LHCN-M2 (cell line): ENCODE measurements at regions not wholly inside any gene's neighbourhood (a gene's known extent, or its start where the extent isn't known, plus 50 kb on each side); places are given as distances from the start of the nearest gene placed in this dataset.
"Not testable (repeated sequence)": the region's sequence is repeated elsewhere in the genome, so short reads cannot be mapped to it uniquely, and the experiment has no call there.

Experiments
- DNase-seq: peaks from one replicate; pipeline ENCODE4 v3.0.0-alpha.2; 2012; ENCODE audit warnings: low read depth

DNA sequence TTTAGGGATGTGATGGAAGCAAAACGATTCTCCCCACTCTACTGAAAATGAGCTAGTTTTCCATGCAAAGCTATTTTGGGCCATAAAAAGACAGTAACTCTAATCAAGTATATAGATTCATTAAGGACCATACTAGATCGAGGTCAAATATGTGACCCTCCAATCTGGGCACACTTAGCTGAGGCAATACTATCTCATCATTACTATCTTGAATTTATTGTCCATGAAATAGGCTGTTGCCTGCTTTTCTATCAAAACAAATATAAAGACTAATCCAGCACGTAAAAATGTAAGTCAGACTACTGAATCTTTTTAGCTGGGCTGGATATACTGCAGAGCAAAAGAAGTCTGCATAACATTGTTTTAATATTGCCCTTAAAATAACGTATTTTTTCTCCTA is 943.1 kb downstream of the NR2F1-AS1 start:
- no peak for DNase-seq

DNA sequence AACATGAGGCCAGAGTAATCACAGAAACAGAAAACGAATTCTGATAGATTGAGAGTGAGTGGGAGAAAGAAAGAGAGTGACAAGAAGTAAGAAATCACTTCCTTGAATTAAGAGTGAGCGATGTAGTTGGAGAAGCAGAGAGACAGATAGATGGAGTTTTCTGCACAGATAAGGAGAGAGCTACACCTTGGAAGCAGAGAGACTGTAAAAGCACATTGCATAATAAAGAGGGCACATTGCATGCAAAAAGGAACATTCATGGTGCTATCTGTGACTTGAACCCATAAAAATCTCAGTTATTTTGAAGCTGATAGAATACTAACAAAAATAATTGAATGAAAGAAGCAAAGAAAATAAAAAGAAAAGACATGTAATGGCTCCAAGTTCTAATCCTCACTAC is 943.8 kb downstream of the NR2F1-AS1 start:
- DNase-seq: no peak

DNA sequence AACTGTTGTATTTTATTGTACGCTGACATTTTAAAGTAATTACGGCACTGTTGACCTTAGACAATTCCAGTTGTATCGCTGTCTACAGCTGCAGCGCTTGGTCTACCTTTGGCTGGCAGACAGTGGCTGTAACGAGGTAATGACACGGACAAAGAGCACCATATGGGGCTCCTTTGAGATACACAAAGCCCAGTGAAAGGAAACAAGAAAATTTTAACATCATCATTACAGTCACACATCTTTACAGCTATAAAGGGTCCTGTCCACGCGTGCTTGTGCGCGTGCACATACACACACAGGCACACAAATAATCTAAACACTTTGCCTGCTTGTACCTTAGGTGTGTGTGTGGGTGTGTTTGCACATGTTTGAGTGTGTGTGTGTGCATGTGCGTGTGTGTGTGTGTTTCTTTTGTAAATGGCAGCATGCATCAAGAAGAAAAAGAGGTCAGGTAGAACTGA is 946.0 kb downstream of the NR2F1-AS1 start:
- no peak for DNase-seq

DNA sequence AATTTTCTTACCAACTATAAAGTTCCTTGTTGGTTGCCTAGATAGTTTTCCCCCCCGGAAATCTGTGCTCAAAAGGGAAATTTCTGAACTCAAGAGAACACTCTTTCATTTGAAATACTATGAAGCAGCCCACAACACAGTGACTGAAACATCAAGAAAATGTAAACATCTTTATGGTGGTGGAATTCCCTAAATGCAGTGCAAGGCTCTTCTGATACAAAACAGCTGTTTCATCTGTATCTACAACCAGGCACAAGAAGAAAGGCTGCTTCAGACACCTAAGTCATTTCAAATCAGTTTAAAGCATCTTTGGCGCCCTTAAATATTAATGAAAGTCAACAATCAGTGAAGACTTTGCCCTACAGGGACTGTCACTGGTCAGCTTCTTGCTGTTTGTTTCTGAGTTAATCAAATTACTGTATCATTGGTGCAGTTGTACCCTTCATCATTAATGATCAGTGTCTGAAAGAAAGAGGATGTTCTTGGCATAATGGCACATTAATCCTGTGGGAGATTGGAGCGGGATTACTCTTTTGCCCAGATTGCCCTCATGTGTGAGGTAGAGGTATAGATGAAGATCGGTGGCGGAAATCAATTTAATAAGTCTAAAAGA is 947.0 kb downstream of the NR2F1-AS1 start:
- no peak for DNase-seq

DNA sequence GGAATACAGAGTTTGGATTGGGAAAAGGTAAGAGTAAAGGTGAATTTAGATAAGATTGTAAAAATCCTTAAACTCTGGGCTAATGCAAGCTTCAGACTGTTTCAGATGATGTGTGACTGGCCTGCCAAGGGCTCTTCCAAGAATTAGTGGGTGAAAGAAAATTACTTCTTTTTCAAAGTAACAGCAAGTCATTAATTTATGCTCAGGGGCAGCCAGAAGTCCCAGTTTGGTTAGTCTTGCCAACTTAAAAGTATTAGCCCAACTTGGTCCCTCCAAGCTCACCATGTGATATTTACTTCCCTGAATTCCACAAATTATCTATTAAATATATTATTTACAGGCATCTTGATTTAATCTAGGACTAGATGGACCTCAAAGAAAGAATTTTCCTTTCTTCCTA is 947.8 kb downstream of the NR2F1-AS1 start:
- no peak for DNase-seq

DNA sequence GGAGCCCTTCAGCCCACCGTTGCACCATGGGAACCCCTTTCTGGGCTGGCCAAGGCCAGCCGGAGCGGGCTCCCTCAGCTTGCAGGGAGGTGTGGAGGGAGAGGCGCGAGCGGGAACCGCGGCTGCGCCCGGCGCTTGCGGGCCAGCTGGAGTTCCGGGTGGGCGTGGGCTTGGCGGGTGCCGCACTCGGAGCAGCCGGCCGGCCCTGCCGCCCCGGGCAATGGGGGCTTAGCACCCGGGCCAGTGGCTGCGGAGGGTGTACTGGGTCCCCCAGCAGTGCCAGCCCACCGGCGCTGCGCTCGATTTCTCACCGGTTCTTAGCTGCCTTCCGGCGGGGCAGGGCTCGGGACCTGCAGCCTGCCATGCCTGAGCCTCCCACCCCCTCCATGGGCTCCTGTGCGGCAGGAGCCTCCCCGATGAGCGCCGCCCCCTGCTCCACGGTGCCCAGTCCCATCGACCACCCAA is 949.8 kb downstream of the NR2F1-AS1 start:
- DNase-seq: not testable (repeated sequence)

DNA sequence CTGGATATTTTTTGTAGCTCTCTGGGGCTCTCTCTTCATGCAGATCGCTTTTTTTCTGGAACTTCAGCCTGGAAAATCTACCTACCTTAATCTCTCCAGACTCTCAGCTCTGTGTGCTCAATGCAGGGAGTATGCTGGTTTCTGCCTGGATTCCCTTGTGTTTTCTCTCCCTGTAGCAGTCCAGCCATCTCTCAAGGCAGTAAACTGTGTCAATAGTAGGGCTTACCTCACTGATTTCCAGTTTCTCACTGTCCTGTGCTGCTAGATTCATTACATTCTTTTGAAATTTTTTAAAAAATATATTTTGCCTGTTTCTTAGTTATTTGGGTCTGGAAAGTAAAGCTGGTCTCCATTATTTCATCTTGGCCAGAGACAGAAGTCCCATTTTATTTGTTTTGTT is 951.4 kb downstream of the NR2F1-AS1 start:
- no peak for DNase-seq

DNA sequence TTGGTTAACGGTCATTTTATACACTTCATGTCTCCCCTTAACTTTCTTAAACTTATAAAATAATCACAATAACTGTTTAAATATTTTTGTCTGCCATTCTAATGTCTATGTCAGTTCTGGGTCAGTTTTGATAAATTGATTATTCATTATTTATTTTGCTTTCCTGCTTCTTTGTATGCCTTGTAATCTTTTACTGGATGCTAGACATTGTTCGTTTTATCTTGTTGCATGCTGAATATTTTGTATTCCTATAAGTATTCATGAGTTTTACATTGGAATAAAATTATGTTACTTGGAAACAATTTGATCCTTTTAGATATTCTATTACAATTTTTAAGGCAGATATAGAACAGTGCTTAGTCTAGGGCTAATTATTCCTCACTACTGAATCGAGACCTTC is 952.0 kb downstream of the NR2F1-AS1 start:
- DNase-seq: no peak

DNA sequence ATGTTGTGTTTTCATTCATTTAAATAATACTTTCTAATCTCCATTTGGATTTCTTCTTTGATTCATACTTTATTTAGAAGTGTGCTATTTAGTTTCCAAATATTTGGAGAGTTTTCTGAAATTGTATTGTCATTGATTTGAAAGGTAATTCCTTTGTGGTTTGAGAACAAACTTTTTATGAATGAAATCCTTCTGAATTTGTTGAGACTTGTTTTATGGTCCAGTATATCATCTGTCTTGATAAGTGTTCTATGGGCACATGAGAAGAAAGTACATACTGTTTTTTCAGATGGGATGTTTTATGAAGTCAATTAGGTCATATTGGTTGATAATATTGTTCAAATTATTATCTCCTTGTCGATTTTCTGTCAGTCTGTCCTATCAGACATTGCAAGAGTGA is 953.8 kb downstream of the NR2F1-AS1 start:
- no peak for DNase-seq

DNA sequence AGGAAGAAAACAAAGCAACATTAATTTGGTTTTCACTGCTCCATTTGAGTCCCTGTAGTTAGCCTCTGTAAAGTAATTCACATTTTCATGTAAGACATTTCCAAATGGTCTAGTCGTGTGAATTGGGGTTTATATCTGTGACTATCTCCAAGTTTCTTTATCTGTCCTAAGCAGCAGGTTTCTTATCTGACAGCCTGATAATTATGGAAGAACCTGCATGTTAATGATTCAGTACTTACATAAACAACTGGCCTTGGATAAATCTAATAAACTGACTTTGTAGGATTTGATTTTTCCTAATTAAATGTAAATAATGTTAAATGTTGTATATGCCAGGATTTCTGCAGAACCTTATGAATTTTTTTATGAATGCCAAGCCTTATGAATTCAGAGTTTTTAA is 964.9 kb downstream of the NR2F1-AS1 start:
- no peak for DNase-seq

DNA sequence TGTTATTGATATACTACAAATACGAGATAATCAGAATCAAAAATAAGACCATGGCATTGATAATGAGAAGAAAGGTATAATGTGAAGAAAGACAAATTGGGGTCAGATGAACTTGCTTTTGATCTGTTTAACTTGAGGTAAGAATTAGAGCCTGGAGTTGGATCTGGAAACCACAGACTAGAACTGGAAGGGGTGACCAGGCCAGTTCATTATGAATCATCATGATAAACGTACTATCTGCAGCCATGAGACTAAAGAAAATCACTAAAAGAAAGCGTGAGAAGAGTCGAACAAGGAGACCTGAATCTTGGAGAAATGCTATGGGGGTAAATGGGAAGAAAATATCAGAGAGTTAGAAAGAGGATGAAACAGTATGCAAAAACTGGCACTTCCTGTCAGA is 967.5 kb downstream of the NR2F1-AS1 start:
- DNase-seq: peak; percentile 70

DNA sequence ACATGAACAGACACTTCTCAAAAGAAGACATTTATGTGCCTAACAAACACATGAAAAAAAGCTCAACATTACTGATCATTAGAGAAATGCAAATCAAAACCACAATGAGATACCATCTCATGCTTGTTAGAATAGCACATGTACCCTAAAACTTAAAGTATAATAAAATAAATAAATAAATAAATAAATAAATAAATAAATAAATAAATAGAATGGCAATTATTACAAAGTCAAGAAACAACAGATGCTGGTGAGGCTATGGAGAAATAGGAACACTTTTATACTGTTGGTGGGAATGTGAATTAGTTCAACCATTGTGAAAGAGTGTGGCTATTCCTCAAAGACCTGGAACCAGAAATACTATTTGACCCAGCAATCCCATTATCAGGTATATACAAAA is 970.6 kb downstream of the NR2F1-AS1 start:
- not testable (repeated sequence) for DNase-seq

DNA sequence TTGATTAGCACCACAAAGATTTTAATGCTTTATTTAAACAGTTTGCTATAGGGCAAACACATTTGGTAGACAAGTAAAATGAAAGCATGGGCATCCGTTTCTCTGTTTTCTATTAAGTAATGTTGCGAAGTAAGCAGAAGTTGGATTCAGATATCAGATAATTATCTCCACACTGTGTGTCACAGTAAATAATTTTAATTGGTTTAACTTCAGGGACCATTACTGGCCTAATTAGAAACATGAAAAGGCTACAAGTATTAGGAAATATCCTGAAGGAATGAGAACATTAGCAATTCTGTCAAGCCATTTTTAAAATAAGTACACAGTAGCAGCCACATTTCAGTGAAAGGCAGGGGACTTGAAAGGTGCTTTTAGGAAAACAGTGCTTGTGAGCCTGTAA is 975.4 kb downstream of the NR2F1-AS1 start:
- no peak for DNase-seq

DNA sequence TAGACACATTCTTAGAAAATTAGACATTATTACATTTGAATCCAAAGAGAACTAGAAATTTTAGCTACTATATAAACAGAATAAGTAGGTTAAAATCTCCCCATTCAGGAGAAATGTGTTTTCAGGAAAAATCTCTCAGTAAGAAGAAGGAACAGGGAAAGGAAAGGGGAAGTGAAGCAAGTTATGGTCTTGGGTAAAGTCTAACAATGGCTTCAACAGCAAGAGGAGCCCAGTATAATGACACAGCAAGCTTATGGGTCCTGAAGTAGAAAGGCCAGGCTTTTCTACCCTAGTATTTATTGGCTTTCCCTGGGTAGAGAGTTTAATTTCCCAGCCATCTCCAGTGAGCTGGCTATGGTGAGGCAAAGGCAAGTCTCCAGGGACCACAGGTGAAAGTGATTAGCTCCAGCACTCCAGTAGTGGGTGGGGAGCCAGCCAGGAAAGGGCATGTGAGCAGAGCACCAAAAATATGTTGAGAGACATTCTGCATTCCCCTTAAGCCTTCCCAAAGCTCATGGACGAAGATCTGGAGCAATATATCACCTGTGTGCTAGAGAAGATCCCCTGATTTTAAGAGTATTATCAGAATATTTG is 981.7 kb downstream of the NR2F1-AS1 start:
- DNase-seq: peak; percentile 31

DNA sequence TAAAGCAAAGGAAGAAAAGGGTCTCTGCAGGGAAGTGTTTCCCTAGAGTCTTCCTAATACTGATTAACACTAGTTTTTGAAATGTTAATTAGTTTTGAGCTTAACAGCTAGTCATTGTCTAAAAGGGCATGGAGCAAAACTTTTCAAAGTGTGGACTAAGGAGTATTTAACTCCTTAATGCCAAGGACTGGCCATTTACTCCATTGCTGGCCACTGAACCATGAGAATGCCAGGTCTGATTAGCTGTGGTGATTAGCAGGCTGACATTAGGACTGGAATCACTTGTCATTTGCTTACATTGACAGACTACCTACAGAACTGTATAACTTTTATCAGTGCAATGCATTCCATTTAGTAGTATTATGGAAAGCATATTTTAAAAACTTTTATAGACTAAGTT is 987.0 kb downstream of the NR2F1-AS1 start:
- no peak for DNase-seq

DNA sequence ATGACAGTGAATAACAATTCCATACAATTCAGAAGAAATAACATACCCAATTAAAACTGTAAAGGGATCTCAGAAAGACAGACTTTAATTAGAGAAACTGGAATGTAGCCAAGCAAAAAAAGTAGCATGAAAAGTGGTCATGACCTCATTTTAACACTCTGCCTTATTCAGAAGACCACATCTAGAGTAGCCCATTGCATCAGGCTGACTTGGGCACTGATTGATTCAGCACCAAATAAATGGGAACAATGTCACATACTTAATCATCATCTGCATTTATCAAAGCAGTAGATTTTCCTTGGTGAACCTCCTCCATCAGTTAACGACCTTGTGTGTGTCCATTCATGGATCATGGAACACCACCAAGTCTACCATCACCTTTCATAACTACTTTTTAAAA is 992.1 kb downstream of the NR2F1-AS1 start:
- no peak for DNase-seq

DNA sequence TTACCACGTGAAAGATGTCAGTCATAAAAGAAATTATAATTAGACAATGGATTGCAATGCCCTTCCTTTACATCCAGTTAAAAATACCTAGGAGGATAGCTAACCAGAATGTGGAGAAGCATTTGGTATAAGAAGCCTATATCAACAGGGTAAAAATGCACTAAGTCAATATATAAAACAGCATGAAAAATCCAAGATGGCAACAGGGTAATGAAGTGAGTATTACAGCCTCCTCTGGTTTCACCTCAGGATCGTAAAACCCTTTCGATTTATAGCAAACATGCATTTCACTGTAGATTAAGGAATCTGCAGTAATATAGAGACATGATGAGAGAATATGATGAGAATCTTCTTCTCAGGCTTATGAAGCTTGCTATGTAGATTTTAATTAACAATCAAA is 999.3 kb downstream of the NR2F1-AS1 start:
- DNase-seq: no peak

DNA sequence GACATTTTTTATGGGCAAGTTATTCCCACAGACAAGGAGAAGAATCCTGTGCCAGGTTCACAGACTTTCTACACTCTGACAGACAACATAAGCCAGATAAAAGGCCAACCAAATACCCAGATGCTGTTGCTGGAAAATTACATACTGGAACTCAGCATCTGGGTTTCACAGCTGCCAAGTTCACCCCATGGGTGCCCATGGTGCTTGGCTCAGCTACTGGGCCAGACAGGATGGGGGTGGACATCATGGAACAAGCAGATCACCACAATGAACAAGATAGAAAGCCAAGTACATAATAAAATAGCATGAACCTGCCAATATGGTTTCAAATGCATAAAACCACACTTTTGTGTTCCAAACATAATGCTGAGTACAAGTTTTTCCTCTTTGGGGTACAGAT is 999.8 kb downstream of the NR2F1-AS1 start:
- no peak for DNase-seq

DNA sequence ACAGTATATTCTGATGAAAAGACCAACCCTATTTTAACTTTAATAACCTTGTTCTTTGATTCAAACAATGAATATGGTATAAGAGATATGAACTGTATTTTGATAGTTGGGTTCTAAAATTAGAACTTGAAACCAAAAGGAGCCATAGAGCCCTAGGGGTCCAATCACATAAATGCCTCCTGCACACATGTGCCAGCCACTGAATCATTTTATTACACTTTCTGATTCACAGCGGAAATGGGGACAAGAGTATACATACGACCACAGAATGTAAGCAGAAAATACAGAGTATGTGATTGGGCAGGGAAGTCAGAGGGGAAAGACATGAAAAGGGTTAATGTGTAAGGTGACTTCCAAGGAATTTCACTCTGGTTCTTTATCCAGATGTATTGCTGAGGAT is 1000.2 kb downstream of the NR2F1-AS1 start:
- peak; percentile 66 for DNase-seq

DNA sequence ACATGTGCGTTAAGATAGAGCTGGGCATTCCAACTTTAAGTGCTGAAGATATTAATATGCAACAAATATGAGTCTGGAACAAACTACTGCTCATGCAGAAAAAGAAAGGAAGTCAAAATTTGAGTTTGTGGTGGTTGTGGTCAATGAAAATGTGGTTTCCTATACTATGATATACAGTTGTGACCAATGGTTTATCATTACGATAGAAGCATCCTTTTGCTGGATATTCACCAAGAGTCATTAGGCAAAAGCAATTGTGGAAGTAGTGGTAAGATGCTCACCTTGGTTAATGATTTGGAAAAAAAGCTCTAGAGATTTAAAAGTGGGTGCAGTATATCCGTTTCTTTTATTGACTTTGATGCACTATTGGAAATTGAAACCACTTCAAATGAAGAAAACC is 1007.0 kb downstream of the NR2F1-AS1 start:
- DNase-seq: no peak

DNA sequence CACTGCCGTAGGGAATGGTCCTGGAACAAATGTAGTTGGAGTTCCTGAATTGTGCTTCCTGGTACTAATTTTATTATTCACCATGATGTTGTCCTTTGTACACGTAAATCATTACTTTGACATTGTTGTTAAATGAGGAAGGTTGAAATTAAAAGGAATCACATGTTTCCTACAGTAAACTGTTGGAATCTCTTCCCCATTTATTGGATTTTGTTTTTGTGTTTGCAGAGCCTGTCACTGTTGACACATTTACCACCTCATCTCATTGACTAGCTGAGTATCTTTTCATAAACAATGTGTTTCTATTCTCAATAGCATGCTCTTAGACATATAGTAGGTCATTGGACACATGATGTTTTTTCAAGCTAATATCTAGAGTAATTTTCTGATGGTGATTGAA is 1012.5 kb downstream of the NR2F1-AS1 start:
- DNase-seq: no peak

DNA sequence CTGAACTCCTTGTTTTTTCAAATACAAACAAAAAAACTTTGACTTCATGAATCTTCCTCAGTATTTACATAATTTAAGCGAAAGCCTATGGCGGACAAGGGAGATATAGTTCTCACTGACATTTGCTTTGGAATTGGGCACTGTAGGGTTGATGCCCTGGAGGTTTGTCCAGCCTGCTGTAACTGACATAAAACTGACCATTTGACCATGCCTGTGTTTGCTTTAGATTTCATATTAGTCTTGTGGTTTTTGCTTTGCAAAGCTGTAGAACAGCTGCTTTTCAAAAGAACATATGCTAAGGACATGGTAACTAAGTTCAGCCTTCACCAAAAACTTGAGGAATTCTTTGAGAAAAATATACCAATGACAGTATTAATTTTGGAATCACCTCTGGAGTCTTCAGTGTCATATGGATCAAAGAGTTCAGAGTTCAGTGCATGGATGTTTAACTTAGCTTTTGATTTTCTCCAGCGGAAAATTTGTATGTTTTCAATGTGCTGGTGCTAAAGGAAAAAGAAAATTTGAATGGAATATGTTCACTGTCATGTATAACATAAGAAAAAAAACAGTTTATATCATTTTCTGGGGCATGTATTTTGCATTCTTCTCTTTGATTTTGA is 1013.1 kb downstream of the NR2F1-AS1 start:
- DNase-seq: peak; percentile 88

DNA sequence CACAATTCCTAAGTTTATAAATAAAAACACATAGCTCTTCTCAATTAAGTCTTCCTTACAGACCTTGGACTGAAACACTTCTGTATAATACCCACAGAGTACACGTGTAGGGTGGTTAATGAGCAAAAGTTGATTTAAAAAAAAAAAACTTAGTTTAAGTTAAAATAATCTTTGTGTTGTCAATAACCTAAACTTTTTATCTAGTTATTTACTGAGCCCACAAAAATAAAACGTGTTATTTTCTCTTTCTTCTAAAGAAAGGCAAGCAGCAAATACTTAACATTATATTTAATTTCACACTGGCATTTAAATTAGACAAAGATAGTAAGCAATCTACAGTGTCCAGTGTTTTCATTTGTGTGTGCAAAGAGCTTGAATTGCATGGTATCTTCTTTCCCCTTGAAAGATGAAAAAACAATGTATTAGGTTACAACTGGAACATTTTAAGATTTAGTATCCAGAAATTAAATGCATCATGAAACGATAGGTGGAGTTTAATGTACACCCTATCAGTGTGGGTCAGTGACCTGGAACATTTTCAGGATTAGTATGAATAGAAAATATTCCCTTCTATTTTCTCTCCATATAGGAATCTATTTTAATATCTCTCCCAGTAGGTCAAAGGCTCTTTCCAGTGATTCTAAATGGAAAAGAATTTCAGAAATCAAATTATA is 1014.8 kb downstream of the NR2F1-AS1 start:
- no peak for DNase-seq
